Natural killer cell (primary cell): ENCODE measurements at regions not wholly inside any gene's neighbourhood (a gene's known extent, or its start where the extent isn't known, plus 50 kb on each side); places are given as distances from the start of the nearest gene placed in this dataset.

ENCODE experiments used
- ATAC-seq, 3 donors: fragments of 150-1000 bp in 2 of 3; fragments of 200-7000 bp in 1 of 3; cut with Tn5 transposase; 1 replicate in 1 of 3; 2 replicates in 2 of 3; pipeline ENCODE4 v1.10.0; 2021; ENCODE audit warnings: mild to moderate bottlenecking in 2 of 3, moderate library complexity in 2 of 3
- DNase-seq, 2 donors: peaks; one replicate each; pipeline versions ENCODE4 v3.0.0 to v3.0.0-alpha.2; 2013 to 2021; ENCODE audit warnings: mixed read lengths in 1 of 2
- H3K27ac ChIP-seq: one replicate; pipeline ENCODE4 v1.5.1; 2013; ENCODE audit warnings: mild to moderate bottlenecking, low read length
- H3K27me3 ChIP-seq: one replicate; pipeline ENCODE4 v1.6.1; 2013; ENCODE audit warnings: low read length; ENCODE audit not compliant: control insufficient read depth, insufficient read depth
- H3K36me3 ChIP-seq: one replicate; pipeline ENCODE4 v1.6.1; 2013; ENCODE audit warnings: low read length; ENCODE audit not compliant: control insufficient read depth, insufficient read depth
- H3K4me1 ChIP-seq: one replicate; pipeline ENCODE4 v1.6.1; 2013; ENCODE audit warnings: low read length; ENCODE audit not compliant: control insufficient read depth, insufficient read depth
- H3K4me3 ChIP-seq: one replicate; pipeline ENCODE4 v1.5.1; 2013; ENCODE audit warnings: low read length
- H3K9me3 ChIP-seq: one replicate; pipeline ENCODE4 v1.6.1; 2013; ENCODE audit warnings: low read length; ENCODE audit not compliant: control insufficient read depth, insufficient read depth
- H3K27ac Mint-ChIP-seq, 2 donors: one replicate each; pipeline ENCODE4 v1.8.0; 2022; ENCODE audit warnings: mild to moderate bottlenecking in 2 of 2, mixed read lengths in 2 of 2, moderate library complexity in 1 of 2
- H3K27me3 Mint-ChIP-seq, 2 donors: one replicate each; pipeline ENCODE4 v1.8.0; 2022; ENCODE audit warnings: low read depth in 2 of 2, mixed read lengths in 2 of 2
- H3K36me3 Mint-ChIP-seq: one replicate; pipeline ENCODE4 v1.8.0; 2022; ENCODE audit warnings: mixed read lengths
- H3K4me1 Mint-ChIP-seq, 2 donors: one replicate each; pipeline ENCODE4 v1.8.0; 2022; ENCODE audit warnings: mixed read lengths in 2 of 2
- H3K4me3 Mint-ChIP-seq: one replicate; pipeline ENCODE4 v1.8.0; 2022; ENCODE audit warnings: mild to moderate bottlenecking, moderate library complexity, mixed read lengths
- H3K9me3 Mint-ChIP-seq, 2 donors: one replicate each; pipeline ENCODE4 v1.8.0; 2022; ENCODE audit warnings: mixed read lengths in 2 of 2
- WGBS: methylation state at CpG from one replicate; pipeline ENCODE4 v1.1.7; 2013; ENCODE audit warnings: missing lambda C conversion rate; ENCODE audit not compliant: insufficient coverage; 5-methylcytosine and 5-hydroxymethylcytosine counted together
- intact Hi-C: fragments of 100-400 bp; cut with micrococcal nuclease; formaldehyde crosslinking; loops from one replicate; pipeline ENCODE4 v1.14.2; 2022
- TF ChIP-seq, protein P1 (sequence below): fragments of 200-600 bp; IDR thresholded peaks from one replicate; pipeline ENCODE4 v1.8.0; 2022; ENCODE audit warnings: antibody characterized with exemption

DNA sequence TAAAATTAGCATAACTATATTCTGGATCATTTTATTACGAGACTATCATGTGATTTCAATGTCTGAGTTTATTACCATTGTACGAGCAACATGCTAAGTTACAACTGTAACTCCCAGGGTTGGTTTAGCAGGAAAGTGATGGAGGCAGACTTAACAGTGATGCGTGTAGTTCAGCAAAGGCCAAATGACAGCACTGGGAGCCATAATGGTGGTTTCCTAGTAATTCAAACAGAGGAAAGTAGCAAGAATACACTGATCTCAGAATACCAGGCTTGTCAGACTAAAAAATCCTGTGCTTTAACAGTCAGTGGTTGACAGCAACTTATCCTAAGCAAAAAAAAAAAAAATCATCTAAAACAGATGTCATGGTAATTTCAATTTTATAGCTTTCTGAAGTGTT lies 229.6 kb downstream of the KLF12 start:
- H3K36me3 ChIP-seq, result no peaks in the 10 kb centered on the region
- DNase-seq, result no peak
- intact Hi-C loops, result no loop called here
- WGBS, result 100% methylated on average over 2 of the region's 3 CpGs
- H3K27me3 Mint-ChIP-seq, result no peaks in the 10 kb centered on the region
- peaks cover 21 to 24% of the 10 kb centered on the region in 2 donors for H3K4me1 Mint-ChIP-seq
- H3K27ac Mint-ChIP-seq, result no peak overlapping the region
- H3K9me3 ChIP-seq, result no peaks in the 10 kb centered on the region
- no peak for ATAC-seq
- no peaks in the 10 kb centered on the region for H3K9me3 Mint-ChIP-seq
- H3K4me3 Mint-ChIP-seq, result no peak overlapping the region
- no peaks in the 10 kb centered on the region for H3K27me3 ChIP-seq
- TF ChIP-seq, protein P1, sequence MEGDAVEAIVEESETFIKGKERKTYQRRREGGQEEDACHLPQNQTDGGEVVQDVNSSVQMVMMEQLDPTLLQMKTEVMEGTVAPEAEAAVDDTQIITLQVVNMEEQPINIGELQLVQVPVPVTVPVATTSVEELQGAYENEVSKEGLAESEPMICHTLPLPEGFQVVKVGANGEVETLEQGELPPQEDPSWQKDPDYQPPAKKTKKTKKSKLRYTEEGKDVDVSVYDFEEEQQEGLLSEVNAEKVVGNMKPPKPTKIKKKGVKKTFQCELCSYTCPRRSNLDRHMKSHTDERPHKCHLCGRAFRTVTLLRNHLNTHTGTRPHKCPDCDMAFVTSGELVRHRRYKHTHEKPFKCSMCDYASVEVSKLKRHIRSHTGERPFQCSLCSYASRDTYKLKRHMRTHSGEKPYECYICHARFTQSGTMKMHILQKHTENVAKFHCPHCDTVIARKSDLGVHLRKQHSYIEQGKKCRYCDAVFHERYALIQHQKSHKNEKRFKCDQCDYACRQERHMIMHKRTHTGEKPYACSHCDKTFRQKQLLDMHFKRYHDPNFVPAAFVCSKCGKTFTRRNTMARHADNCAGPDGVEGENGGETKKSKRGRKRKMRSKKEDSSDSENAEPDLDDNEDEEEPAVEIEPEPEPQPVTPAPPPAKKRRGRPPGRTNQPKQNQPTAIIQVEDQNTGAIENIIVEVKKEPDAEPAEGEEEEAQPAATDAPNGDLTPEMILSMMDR, result no peak
- H3K27ac ChIP-seq, result no peak overlapping the region
- H3K36me3 Mint-ChIP-seq, result no peaks in the 10 kb centered on the region
- no peak overlapping the region for H3K4me3 ChIP-seq
- no peaks in the 10 kb centered on the region for H3K4me1 ChIP-seq

DNA sequence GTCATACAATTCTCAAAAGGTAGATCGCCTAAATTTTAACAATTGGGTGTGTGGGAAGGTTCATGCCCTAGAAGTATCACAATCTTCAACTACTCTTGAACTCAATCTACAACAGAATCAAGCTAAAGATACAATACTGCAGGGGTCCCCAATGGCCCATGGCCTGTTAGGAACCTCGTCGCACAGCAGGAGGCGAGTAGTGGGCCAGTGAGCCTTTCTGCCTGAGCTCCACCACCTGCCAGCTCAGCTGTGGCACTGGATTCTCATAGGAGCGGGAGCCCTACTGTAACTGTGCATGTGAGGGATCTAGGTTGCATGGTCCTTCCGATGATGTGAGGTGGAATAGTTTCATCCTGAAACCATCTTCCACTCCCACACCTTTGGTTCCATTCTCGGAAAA lies 230.6 kb downstream of the KLF12 start:
- TF ChIP-seq, protein P1, result no peak
- Histone ChIP-seq H3K36me3 (no peaks in the 10 kb centered on the region), H3K27me3 (no peaks in the 10 kb centered on the region), H3K9me3 (no peaks in the 10 kb centered on the region), H3K4me3 (no peak overlapping the region), H3K4me1 (no peaks in the 10 kb centered on the region), H3K27ac (no peak overlapping the region)
- Mint-ChIP-seq H3K4me3 (no peak overlapping the region), H3K4me1 (peaks cover 22 to 27% of the 10 kb centered on the region in 2 donors), H3K36me3 (no peaks in the 10 kb centered on the region), H3K27ac (no peak overlapping the region), H3K27me3 (no peaks in the 10 kb centered on the region), H3K9me3 (no peaks in the 10 kb centered on the region)
- WGBS, result 95% methylated on average over 4 of the region's 7 CpGs
- DNase-seq (no peak), ATAC-seq (no peak)
- intact Hi-C loops, result no loop called here

- no peak overlapping the region for H3K27ac Mint-ChIP-seq
- intact Hi-C loops, result no loop called here
- Histone ChIP-seq H3K9me3 (no peaks in the 10 kb centered on the region), H3K27me3 (no peaks in the 10 kb centered on the region), H3K4me3 (no peak overlapping the region), H3K4me1 (no peaks in the 10 kb centered on the region), H3K27ac (no peak overlapping the region), H3K36me3 (no peaks in the 10 kb centered on the region)
- H3K36me3 Mint-ChIP-seq, result no peaks in the 10 kb centered on the region
- H3K4me1 Mint-ChIP-seq, result peaks cover 29 to 35% of the 10 kb centered on the region in 2 donors
- no peak overlapping the region for H3K4me3 Mint-ChIP-seq
- no peaks in the 10 kb centered on the region for H3K9me3 Mint-ChIP-seq
- DNase-seq (no peak), ATAC-seq (no peak)
- H3K27me3 Mint-ChIP-seq, result no peaks in the 10 kb centered on the region
- TF ChIP-seq, protein P1, result no peak
These were observed 231.4 kb downstream of the KLF12 start for GRCh38 chr13:73902847-73903246.

GRCh38 chr13:73902296-73902695 lies 231.9 kb downstream of the KLF12 start:
- H3K9me3 ChIP-seq, result no peaks in the 10 kb centered on the region
- 26% methylated on average over 3 of the region's 4 CpGs for WGBS
- no peaks in the 10 kb centered on the region for H3K27me3 Mint-ChIP-seq
- ATAC-seq, result peak in 1 of 3 donors; percentile 37
- H3K27ac Mint-ChIP-seq, result peak overlapping the region in 1 of 2 donors; percentile 51
- no peaks in the 10 kb centered on the region for H3K27me3 ChIP-seq
- intact Hi-C loops, result no loop called here
- H3K27ac ChIP-seq, result no peak overlapping the region
- peaks cover 34 to 40% of the 10 kb centered on the region in 2 donors for H3K4me1 Mint-ChIP-seq
- TF ChIP-seq, protein P1, result no peak
- H3K4me3 ChIP-seq, result no peak overlapping the region
- no peak overlapping the region for H3K4me3 Mint-ChIP-seq
- DNase-seq, result no peak
- no peaks in the 10 kb centered on the region for H3K36me3 ChIP-seq
- H3K4me1 ChIP-seq, result no peaks in the 10 kb centered on the region
- no peaks in the 10 kb centered on the region for H3K9me3 Mint-ChIP-seq
- H3K36me3 Mint-ChIP-seq, result no peaks in the 10 kb centered on the region
